Activated CD4-positive, alpha-beta T cell treated with anti-CD3 and anti-CD28 coated beads, Interleukin-2, amount 10 ng/mL, durations not matched to agents 7 days and 5 days (primary cell): ENCODE measurements at regions not wholly inside any gene's neighbourhood (a gene's known extent, or its start where the extent isn't known, plus 50 kb on each side); places are given as distances from the start of the nearest gene placed in this dataset.
"Not testable (repeated sequence)": the region's sequence is repeated elsewhere in the genome, so short reads cannot be mapped to it uniquely, and the experiment has no call there.

Experiments used
- CTCF ChIA-PET: fragments of 350-600 bp; sonication (Branson Sonifier 250); formaldehyde crosslinking; loops from one replicate; lab custom pipeline; 2021; ENCODE audit warnings: antibody characterized with exemption; lab: Charles Lee
- POLR2A ChIA-PET: fragments of 350-600 bp; sonication (Branson Sonifier 250); formaldehyde crosslinking; loops from one replicate; lab custom pipeline; 2021; ENCODE audit warnings: antibody characterized with exemption; lab: Charles Lee
- DNase-seq: peaks from one replicate; pipeline ENCODE4 v3.0.0-alpha.2; 2020
- H3K27ac Mint-ChIP-seq: one replicate; pipeline ENCODE4 v1.8.0; 2021; ENCODE audit warnings: mild to moderate bottlenecking, moderate library complexity, mixed read lengths
- H3K27me3 Mint-ChIP-seq: one replicate; pipeline ENCODE4 v1.8.0; 2021; ENCODE audit warnings: mixed read lengths
- H3K36me3 Mint-ChIP-seq: one replicate; pipeline ENCODE4 v1.8.0; 2021; ENCODE audit warnings: low read depth, mixed read lengths
- H3K4me1 Mint-ChIP-seq: one replicate; pipeline ENCODE4 v1.8.0; 2021; ENCODE audit warnings: mixed read lengths
- H3K4me3 Mint-ChIP-seq: one replicate; pipeline ENCODE4 v1.8.0; 2021; ENCODE audit warnings: mild to moderate bottlenecking, moderate library complexity, mixed read lengths
- H3K9me3 Mint-ChIP-seq: one replicate; pipeline ENCODE4 v1.8.0; 2021; ENCODE audit warnings: mixed read lengths

- no peak for DNase-seq
- Mint-ChIP-seq H3K9me3 (no peaks in the 10 kb centered on the region), H3K4me3 (no peak overlapping the region), H3K4me1 (no peaks in the 10 kb centered on the region), H3K36me3 (no peaks in the 10 kb centered on the region), H3K27ac (no peak overlapping the region), H3K27me3 (peaks cover 59% of the 10 kb centered on the region)
- ChIA-PET CTCF (no interaction called here), POLR2A (no interaction called here)
These were observed 81.6 kb downstream of the ASCL4 start for GRCh38 chr12:107856096-107856495.

DNA sequence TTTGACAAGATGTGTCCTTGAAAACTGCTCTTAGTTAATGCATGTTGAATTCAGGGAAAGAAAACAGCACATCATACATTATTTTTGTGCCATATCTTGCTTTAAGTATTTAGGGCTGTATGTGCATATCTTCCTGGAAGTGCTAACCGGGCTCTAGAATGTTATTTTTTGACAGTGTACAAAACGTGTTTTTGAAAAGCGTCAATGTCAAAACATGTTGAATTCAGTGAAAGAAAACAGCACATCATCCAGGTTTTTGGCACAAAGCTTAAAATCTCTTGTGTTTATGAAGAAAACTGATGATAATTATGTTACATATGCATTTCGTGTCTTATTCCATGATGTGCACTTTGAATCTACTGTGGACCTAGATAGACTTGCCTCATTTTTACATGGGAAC, 82.7 kb downstream of the ASCL4 start:
- no peak overlapping the region for H3K27ac Mint-ChIP-seq
- POLR2A ChIA-PET = no interaction called here

GRCh38 chr12:107859367-107859766, 84.9 kb downstream of the ASCL4 start:
- no peaks in the 10 kb centered on the region for H3K4me1 Mint-ChIP-seq
- POLR2A ChIA-PET = no interaction called here
- no peak for DNase-seq
- CTCF ChIA-PET = no interaction called here
- H3K9me3 Mint-ChIP-seq = no peaks in the 10 kb centered on the region
- H3K27me3 Mint-ChIP-seq = peaks cover 76% of the 10 kb centered on the region
- no peaks in the 10 kb centered on the region for H3K36me3 Mint-ChIP-seq
- no peak overlapping the region for H3K27ac Mint-ChIP-seq
- no peak overlapping the region for H3K4me3 Mint-ChIP-seq

More for the DNA sequence above, 82.7 kb downstream of the ASCL4 start:
- H3K9me3 Mint-ChIP-seq = no peaks in the 10 kb centered on the region
- no peak overlapping the region for H3K4me3 Mint-ChIP-seq
- no peaks in the 10 kb centered on the region for H3K4me1 Mint-ChIP-seq
- H3K27me3 Mint-ChIP-seq = peaks cover 63% of the 10 kb centered on the region
- CTCF ChIA-PET = no interaction called here
- H3K36me3 Mint-ChIP-seq = no peaks in the 10 kb centered on the region
- DNase-seq = no peak

GRCh38 chr12:107864235-107864634, 89.7 kb downstream of the ASCL4 start:
- Mint-ChIP-seq H3K4me3 (no peak overlapping the region), H3K9me3 (no peaks in the 10 kb centered on the region), H3K36me3 (no peaks in the 10 kb centered on the region), H3K27ac (no peak overlapping the region), H3K4me1 (no peaks in the 10 kb centered on the region), H3K27me3 (peaks cover 64% of the 10 kb centered on the region)
- ChIA-PET CTCF (no interaction called here), POLR2A (no interaction called here)
- no peak for DNase-seq

GRCh38 chr12:107864727-107865126, 90.2 kb downstream of the ASCL4 start:
- POLR2A ChIA-PET, H3K9me3 Mint-ChIP-seq, CTCF ChIA-PET, H3K27ac Mint-ChIP-seq, H3K36me3 Mint-ChIP-seq, H3K4me3 Mint-ChIP-seq, DNase-seq, H3K4me1 Mint-ChIP-seq: not testable (repeated sequence)
- peaks cover 66% of the 10 kb centered on the region for H3K27me3 Mint-ChIP-seq

DNA sequence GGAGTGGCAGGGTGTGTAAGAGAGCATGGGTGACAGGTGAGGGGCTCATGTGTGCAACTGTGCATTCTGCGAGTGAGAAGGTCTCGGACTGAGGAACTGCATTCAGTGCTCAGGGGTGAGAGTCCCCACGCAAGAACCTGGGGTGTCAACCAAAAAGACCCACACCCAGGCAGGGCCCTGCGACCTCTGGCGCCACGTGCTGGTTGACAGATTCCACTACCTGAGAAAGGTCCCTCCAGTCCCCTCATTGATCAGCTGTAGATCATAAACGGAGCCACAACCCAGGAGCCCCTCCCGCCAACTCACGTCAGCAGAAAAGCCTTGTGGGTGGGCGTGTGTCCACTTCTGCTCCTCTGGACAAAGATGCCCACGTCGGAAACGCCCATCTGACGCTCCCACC, 98.7 kb downstream of the ASCL4 start:
- H3K27me3 Mint-ChIP-seq = peaks cover 17% of the 10 kb centered on the region
- DNase-seq = no peak
- no peak overlapping the region for H3K4me3 Mint-ChIP-seq
- H3K9me3 Mint-ChIP-seq = no peaks in the 10 kb centered on the region
- H3K4me1 Mint-ChIP-seq = no peaks in the 10 kb centered on the region
- CTCF ChIA-PET = interaction anchor here (0.8 kb wide), 1 partner anchor 194 kb away, joined by 3 read pairs; no protein-coding TSS in a partner anchor
- POLR2A ChIA-PET = no interaction called here
- H3K27ac Mint-ChIP-seq = no peak overlapping the region
- no peaks in the 10 kb centered on the region for H3K36me3 Mint-ChIP-seq

- DNase-seq = no peak
- H3K36me3 Mint-ChIP-seq = no peaks in the 10 kb centered on the region
- peaks cover 16% of the 10 kb centered on the region for H3K27me3 Mint-ChIP-seq
- H3K27ac Mint-ChIP-seq = no peak overlapping the region
- ChIA-PET CTCF (no interaction called here), POLR2A (no interaction called here)
- H3K4me3 Mint-ChIP-seq = no peak overlapping the region
- H3K9me3 Mint-ChIP-seq = no peaks in the 10 kb centered on the region
- no peaks in the 10 kb centered on the region for H3K4me1 Mint-ChIP-seq
These were observed 101.3 kb downstream of the ASCL4 start for GRCh38 chr12:107875786-107876185.

- DNase-seq = peak; percentile 54
- no peaks in the 10 kb centered on the region for H3K4me1 Mint-ChIP-seq
- no peaks in the 10 kb centered on the region for H3K36me3 Mint-ChIP-seq
- ChIA-PET CTCF (interaction anchor here (0.5 to 1.0 kb wide), 3 partner anchors 27 to 794 kb away, joined by 3 to 4 read pairs (median 3); no protein-coding TSS in a partner anchor), POLR2A (no interaction called here)
- peaks cover 8% of the 10 kb centered on the region for H3K27me3 Mint-ChIP-seq
- H3K27ac Mint-ChIP-seq = no peak overlapping the region
- no peaks in the 10 kb centered on the region for H3K9me3 Mint-ChIP-seq
- no peak overlapping the region for H3K4me3 Mint-ChIP-seq
These were observed 110.5 kb downstream of the ASCL4 start for GRCh38 chr12:107884769-107885694.

DNA sequence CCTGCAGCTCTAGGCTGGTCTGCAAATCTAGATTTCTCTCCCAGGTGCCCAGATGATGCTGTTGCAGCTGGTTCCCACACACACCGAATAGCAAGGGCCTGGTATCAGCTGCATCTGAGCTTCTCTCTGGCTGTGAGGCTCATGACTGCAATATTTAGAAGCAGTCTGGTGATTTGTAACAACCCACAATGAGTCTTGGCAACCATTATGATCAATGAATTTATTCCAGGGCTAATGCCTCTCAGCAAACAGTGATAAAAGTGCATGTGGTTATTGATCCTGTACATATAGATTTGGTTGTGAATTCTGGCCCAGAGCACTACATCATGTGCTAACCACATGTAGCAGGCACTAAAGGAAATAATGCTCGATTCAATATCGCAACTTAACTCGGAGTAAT, 114.3 kb downstream of the ASCL4 start:
- Mint-ChIP-seq H3K4me3 (no peak overlapping the region), H3K4me1 (no peaks in the 10 kb centered on the region), H3K9me3 (no peaks in the 10 kb centered on the region), H3K27me3 (peaks cover 3% of the 10 kb centered on the region), H3K36me3 (no peaks in the 10 kb centered on the region), H3K27ac (no peak overlapping the region)
- ChIA-PET CTCF (no interaction called here), POLR2A (no interaction called here)
- no peak for DNase-seq

DNA sequence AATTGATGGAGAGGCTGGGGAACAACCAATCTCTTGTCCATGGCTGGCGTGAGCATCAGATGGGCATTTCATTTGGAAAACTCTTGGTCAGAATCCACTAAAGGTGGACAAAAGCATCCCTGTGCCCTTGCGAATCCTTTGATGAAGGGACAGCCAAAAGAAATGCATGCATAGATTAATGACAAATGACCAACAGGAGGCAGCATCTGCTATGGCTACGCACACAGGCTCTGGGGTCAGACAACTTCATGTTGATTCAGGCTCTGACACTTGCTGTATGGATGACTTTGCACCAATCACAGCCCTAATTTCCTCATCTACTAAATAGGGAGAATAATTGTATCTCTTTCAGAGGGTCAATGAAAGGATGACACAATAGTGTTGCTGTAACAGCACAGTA, 117.5 kb downstream of the ASCL4 start:
- no peak overlapping the region for H3K27ac Mint-ChIP-seq
- H3K4me1 Mint-ChIP-seq = no peaks in the 10 kb centered on the region
- no peaks in the 10 kb centered on the region for H3K9me3 Mint-ChIP-seq
- POLR2A ChIA-PET = no interaction called here
- CTCF ChIA-PET = no interaction called here
- H3K27me3 Mint-ChIP-seq = peaks cover 1% of the 10 kb centered on the region
- H3K36me3 Mint-ChIP-seq = no peaks in the 10 kb centered on the region
- DNase-seq = no peak
- no peak overlapping the region for H3K4me3 Mint-ChIP-seq

DNA sequence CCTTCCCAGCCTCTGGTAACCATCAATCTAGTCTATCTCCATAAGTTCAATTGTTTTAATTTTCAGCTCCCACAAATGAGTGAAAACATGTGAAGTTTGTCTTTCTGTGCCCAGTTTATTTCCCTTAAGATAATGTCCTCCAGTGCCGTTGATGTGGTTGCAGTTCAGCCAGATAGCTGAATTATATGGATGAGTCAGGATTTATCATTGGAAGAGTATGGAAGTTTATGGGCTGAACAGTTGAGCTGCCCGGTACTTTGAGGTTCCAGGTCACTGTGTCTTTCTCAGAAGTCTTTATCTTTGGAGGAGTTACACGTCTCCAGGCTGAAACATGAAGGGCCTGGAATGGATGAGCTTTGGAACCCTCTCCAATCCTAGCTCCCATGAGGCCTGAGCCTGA, 120.1 kb downstream of the ASCL4 start:
- Mint-ChIP-seq H3K27ac (no peak overlapping the region), H3K9me3 (no peaks in the 10 kb centered on the region), H3K36me3 (no peaks in the 10 kb centered on the region), H3K4me1 (no peaks in the 10 kb centered on the region), H3K27me3 (peaks cover 10% of the 10 kb centered on the region), H3K4me3 (no peak overlapping the region)
- DNase-seq = no peak
- POLR2A ChIA-PET = no interaction called here
- CTCF ChIA-PET = interaction anchor here (1.3 kb wide), 1 partner anchor 18 kb away, joined by 3 read pairs; no protein-coding TSS in a partner anchor

- DNase-seq = no peak
- Mint-ChIP-seq H3K9me3 (no peaks in the 10 kb centered on the region), H3K4me1 (no peaks in the 10 kb centered on the region), H3K4me3 (no peak overlapping the region), H3K27ac (no peak overlapping the region), H3K36me3 (no peaks in the 10 kb centered on the region), H3K27me3 (peaks cover 15% of the 10 kb centered on the region)
- CTCF ChIA-PET = no interaction called here
- POLR2A ChIA-PET = no interaction called here
These were observed 121.5 kb downstream of the ASCL4 start for GRCh38 chr12:107895966-107896365.

GRCh38 chr12:107900588-107900987, 126.1 kb downstream of the ASCL4 start:
- POLR2A ChIA-PET = no interaction called here
- Mint-ChIP-seq H3K4me1 (peaks cover 12% of the 10 kb centered on the region), H3K4me3 (no peak overlapping the region), H3K9me3 (no peaks in the 10 kb centered on the region), H3K27ac (no peak overlapping the region), H3K36me3 (no peaks in the 10 kb centered on the region), H3K27me3 (peaks cover 43% of the 10 kb centered on the region)
- no peak for DNase-seq
- CTCF ChIA-PET = interaction anchor here (1.3 kb wide), 1 partner anchor 12 kb away, joined by 7 read pairs; no protein-coding TSS in a partner anchor
